GM21619 (cell line): ENCODE measurements at regions not wholly inside any gene's neighbourhood (a gene's known extent, or its start where the extent isn't known, plus 50 kb on each side); places are given as distances from the start of the nearest gene placed in this dataset.
"Not testable (repeated sequence)": the region's sequence is repeated elsewhere in the genome, so short reads cannot be mapped to it uniquely, and the experiment has no call there.

Experiments
- ATAC-seq: cut with Tn5 transposase; IDR thresholded peaks from one replicate; pipeline ENCODE4 v1.9.1; 2021; ENCODE audit not compliant: unreplicated experiment

DNA sequence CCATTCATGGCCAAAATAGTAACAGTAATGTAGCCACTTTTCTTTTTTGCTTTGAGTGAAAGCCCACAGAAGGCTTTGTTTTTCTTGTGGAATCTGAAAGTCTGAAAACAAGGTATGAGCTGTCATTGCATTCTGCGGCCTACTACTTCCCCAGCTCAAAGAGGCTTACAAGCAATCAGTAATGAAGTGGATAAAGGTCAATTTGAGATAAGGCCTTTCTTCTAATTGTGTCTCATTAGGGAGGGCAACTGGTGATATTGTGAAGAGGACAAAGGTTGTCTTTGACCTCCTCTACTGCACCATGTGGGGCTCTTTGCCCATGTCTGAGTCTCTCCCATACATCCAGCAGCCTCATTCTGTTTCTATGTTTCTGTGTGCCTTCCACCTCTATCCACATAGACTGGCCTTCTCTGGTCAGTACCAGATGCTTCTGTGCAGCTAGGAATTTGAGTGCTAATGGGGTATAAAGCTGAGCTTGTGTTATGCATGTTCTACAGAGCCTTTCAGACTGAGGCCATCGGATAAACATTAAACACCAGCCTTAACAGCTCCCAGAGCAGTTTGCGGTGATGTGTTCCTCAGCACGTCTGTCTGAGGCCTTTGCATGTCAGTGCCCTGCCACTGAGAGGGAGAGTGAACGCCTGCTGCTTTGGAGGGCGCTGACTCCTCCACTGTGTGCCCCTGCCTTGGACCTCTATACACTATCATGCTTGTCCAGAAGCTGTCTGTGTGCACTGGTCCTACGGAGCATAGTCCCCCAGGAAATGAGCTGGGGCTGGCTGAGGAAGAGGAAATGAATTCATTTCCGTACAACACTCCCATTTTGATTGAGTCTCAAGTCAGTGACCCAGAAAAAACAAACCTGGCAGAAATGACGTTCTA is 80.2 kb downstream of the SH2D1A start:
- no peak for ATAC-seq

DNA sequence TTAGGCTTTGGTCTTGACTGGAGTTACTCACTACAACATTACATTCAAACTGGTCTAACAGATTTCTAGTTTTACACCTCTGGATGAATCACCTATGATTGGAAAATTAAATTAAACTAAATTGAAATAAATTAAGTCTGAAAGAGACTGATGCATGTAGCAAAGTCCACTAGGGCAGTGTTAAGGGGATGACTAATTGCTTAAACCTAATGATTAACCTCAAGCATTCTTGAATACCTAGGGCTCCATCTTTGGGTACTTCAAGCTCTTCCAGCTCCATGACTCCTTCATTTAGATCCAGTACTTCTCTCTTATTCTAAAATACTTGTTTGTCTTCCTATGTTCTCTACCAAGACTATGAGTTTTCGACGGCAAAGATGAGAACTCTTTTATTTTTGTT is 86.8 kb downstream of the SH2D1A start:
- ATAC-seq = no peak

DNA sequence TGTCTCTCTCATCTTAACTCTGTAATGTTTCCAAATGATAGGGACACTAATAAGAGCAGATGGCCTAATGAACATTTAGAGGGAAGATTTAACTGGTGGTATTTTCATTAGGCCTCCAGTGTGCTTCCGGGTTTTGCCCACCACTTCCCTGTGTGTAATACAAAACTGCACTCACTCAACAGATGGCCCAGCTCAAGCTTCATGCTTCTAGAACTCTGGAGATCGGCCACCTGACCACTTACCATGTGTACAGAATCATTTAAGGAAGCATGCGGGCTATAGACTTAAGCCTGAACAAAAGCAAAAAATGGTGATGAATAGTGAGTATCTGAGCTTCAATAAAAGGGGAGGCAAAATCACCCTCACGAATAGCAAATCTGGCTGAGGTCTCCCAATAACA is 89.3 kb downstream of the SH2D1A start:
- no peak for ATAC-seq

DNA sequence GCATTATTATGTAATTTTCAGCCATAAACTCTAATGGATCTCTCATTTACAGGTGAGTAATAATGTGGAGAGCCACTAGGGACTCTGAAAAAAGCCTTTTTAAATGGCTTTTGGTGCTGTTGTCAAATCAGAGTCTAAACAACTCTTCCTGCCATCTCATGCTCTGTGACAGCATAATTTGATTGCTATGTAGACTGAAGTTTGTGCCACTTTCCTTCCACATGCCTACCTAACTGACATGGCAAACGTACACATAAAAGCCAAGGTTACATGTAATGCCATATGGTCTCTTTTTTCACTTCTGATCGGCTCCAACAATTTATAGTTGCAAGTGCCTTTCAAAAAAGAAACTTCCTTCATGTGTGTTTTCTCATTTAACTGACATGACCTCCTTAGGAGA is 94.3 kb downstream of the SH2D1A start:
- ATAC-seq = no peak

DNA sequence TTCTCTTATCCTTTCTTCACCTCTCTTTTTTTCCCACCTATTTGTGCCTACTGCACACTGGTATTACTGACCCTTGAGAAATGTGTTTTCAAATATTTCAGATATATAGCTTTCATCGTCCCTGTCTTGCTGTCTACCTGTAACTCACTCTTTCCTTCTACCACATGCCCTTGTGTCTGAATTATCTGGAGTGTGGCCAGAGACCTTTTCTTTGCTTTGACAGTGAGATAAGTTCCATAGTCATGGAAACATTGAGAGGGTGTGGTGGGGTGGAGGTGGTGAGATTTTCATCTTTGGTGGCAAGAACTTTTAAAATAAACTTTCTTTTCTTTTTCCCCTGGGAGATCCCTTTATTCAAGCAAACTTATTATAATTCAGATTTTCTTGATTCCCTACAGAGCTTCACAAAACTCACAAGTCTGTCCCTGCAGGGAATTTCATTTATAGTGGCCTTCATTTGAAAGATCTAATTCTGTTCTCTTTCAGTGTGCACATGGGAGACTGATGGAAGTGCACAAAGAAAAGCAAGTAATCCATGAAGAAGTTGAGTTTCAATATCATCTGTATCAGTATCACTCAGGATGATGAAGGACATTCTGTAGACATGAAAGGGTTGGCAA is 95.7 kb downstream of the SH2D1A start:
- ATAC-seq = no peak

DNA sequence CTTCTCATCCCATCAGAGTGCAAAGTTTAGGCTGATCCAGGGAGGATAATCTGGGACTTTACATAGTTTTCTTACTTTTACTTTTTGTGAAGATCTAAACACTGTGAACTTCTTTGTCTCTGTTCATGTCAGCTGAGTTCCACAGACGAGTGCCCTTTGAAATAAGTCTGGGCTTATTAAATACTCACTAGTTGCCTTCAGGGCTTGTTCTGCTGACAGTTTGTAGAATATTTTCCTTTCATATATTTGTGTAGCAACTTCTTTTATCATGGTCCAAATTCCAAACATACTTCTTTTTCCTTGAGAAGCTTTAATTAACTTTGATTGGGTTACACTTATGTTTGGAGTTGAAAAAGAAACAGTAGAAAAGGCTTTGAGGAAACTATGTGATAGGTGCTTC is 109.6 kb downstream of the SH2D1A start:
- ATAC-seq = no peak

DNA sequence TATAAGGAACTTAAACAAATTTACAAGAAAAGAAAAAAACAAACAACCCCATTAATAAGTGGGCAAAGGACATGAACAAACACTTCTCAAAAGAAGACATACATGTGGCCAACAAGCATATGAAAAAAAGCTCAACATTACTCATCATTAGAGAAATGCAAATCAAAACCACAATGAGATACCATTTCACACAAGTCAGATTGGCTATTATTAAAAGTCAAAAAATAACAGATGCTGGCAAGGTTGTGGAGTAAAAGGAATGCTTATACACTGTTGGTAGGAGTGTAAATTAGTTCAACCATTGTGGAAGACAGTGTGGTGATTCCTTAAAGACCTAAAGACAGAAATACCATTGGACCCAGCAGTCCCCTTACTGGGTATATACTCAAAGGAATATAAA is 113.5 kb downstream of the SH2D1A start:
- not testable (repeated sequence) for ATAC-seq

DNA sequence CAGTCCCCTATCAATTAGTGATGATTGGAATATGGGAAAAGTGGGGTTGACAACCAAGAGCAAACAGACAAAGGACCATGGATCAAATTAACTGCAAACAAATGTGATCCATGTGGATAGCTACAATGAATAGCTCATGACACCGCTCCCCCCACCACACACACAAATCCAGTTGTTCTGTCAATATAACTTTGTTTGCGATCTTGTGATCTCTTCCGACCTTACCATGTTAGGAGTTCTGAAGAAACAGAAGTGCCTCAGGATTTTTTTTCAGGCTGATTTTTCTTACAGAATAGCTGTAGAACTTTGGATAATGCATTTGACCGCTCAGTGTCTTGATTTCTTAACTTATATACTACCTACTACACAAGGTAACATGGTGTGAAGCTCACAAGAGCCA is 116.6 kb downstream of the SH2D1A start:
- ATAC-seq = no peak

DNA sequence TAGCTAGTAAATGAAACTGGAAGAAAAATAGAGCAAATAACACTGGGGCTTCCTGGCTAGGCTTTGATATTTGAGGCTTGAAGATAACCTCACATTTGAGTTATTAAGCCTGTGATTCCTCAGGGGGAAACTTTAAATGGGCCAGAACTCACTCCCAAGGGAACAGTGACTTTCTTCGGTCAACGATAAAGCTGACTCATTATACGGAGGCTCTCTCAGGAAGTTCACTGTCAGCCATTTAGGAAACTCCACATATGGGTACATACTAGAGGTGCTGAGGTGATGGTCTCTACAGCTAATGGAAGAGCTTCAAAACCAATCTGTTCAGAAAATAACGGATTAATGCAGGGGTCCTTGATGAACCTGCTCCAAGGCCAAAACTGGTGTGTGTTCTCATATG is 120.8 kb downstream of the SH2D1A start:
- ATAC-seq = no peak

DNA sequence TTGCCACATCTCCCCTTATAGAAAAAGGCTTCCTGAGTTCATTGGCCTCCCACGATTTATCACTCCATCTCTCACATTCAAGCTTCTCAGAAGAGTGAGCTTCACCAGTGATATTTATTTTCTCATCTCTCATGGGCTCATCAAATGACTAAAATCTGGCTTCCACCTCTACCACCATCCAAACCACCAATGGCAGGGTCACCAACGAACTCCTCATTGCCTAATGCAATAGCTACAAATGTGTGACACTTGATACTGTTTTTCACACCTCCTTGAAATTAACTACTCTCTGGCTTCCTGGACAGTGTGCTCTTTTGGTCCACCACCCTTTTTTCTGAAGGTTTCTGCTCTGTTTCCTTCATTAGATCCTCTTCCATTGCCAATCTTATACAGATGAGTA is 129.0 kb downstream of the SH2D1A start:
- ATAC-seq = no peak

DNA sequence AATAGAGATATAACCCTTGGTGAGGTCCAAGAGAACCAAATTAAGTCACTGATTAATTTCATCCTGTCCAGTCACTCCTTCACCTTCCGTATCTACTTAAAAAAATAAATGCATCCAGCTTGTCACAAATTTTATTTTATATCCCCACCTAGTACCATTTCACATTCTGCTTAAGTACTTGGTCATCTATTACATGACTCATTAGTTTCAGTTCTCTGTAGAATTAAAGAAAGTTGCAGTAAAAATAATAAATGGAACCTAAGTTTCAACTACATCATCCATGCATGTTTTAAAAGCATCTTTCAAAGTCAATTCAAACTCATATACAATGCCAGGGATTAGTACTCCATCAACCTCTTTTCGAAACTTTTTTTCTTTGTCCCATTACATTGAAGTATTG is 130.2 kb downstream of the SH2D1A start:
- ATAC-seq = peak; percentile 77

DNA sequence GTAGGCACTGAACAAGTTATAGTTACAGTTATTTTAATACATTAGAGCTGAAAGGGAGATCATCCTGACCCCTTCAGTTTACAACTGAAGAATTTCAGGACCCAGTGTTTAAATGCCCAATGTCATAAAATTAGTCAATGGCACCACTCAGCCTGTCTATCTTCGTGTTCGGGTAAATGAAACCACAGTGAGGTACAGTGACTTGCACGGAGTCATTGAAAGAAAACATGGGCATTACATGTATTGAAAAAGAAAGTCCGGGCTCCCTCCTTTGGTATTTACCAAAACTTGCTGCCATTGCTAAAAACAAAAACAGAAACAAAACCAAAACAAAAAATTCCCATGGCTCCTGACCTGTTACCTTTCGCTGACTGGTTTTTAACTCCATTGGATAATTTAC is 131.7 kb downstream of the SH2D1A start:
- no peak for ATAC-seq

DNA sequence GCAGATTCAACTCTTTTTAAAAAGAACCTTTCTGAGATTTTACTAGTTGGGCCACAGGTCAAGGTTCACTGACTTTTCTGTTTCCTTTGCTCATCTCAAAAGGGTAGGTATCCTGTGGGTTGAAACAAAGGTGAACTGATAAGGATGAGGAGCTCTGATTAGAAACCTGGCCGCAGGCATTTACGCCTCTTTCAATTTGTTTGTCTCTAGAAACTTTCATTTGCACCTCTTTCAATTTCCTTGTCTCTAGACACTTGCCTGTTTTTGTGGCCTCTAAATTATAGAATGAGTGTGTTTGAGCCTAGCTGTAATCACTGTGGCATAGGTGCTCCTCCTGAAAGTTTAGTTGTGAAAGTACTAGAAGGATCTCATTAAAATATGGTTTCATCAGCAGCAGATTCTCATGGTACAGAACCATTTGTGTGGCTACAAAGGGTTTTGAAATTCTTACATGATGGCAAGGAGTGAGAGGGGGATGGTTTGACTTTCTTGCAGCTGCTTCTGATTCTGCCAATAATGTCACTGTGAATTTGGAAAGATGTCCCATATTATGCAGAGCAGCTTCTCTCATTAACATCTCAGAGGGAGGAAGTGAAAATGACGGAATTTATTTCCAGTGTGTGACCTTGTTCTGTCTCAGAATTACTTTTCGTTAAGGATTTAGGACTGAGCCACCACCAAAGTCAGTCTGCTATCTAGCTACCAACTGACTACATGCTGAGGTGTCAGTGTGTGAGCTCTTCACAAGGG is 142.2 kb downstream of the SH2D1A start:
- peak; percentile 82 for ATAC-seq

DNA sequence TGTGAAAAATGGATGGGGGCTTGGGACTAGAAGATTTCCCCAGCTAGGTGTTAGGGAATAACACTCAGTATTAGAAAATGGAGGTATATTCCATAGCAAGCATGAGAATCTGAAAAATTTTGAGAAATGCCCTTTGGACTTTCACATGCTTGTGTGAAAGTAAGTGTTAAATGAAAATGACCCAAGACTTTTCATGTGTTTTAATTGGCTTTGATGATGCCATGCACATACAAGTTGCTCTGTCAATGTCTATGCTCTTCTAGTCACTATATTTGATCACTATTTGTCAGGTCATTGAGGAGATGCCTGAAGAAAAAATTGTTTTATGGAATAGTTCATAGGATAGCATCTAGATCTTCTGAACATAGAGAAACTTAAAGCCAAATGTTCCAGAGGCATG is 147.6 kb downstream of the SH2D1A start:
- ATAC-seq = no peak

DNA sequence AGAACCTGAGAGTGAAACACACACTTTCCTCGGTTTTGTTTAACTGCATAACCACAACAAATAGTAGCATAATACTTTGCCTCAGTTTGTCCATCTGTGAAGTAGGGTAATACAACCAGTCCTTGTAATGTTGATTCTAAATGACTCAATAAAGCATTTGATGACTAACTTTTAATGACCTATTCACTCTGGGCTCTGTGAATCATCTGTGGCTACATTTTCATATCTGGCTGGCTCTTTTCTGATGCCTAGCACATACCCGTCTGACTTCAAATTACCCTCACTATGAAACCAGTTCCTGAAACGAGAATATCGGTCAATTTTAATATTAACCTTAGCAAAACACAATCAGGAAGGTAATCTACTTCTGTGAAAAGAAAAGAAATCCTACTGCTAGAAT is 151.0 kb downstream of the SH2D1A start:
- ATAC-seq = no peak

DNA sequence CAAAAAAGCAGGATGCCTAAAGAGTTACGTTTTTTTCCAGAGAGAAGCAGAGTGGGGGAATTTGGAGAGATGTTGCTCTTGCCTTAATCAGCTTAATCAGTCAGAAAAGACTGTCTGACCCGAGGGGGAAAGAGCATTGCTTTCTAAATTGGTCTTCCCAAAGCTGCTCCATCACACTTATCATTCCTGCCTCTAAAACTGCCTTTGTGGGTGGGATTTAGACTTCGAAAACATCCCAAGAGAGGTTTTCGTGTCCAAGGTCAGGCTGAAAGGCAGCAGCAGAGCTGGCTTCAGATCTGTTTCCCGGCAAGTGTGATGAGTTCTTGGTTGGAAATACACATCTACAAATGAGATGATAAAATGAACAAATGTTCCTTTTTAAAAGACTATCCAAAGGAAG is 155.2 kb downstream of the SH2D1A start:
- ATAC-seq = no peak

DNA sequence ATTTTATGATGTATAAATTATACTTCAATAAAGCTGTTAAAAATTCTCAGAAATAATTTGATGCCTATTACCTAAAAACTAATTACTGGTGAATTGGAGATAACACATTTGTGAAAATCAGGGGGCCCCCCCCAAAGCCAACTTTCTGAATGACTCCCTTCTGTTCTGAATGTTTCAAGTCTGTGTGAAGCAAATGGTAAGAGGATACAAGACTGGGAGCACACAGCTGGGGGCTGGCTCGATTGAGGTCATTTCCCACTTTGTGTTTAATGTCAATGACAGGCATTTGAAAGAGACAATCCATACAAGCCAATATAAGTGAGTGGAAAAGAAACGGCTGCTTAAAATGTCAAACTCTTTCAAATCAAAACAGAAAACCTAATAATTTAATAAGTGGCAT is 155.8 kb downstream of the SH2D1A start:
- ATAC-seq = no peak

DNA sequence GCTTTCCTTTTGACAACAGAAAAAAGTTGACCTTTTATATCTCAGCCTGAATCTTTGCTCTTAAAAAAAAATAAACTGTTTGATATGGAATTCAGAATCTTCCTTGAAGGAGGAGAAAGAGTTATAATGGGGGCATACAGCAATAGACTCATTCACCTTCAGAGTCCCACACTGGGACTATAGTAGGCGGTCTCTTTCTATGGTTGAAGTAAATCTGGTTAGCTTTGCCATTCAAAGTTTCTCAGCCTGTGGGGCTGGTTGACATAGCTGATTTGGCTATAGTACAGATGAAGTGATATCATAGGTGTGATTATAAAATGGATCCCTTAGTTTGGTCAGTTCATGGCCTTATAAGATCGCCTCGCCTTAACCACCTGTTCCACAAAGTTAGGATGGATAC is 156.2 kb downstream of the SH2D1A start:
- no peak for ATAC-seq

DNA sequence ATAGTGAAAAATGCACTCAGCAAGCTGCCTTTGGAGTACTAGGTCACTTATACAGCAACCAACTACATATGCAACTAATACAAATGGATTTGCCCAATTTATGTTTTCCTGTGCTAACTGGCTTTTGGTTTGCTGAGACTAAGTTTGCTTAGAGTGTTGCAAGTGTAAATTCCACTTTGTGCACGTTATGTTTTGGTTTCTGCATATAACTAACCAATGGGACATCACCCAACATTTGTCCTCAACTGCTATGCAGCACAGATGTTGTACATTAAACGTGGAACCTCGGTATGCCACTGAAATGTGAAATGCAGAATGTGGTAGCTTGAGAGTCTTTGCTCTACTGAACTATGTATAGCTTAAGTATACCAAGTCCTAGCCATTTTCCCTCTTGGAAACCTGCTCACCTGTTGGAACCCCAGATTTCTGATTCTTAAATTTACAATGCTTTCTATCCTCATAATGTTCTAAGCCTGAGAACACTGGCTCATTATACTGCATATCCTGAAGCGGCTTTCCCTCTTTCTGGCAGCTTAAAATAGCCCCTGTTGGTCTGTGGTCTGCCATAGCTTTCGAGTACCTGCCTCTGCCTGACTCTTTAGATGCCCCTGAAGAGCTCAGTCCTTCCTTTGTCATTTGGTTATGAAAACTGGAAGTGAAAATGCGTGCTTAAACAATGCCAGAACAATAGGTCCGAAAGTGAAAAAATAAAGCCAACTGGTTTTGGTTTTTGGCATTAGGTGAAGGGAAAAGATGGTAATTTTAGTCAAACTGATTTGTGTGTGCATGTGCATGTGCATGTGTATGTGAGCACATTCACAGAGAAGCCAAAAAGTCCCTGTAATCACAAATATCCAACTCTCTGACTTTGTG is 158.0 kb downstream of the SH2D1A start:
- ATAC-seq = peak; percentile 85

DNA sequence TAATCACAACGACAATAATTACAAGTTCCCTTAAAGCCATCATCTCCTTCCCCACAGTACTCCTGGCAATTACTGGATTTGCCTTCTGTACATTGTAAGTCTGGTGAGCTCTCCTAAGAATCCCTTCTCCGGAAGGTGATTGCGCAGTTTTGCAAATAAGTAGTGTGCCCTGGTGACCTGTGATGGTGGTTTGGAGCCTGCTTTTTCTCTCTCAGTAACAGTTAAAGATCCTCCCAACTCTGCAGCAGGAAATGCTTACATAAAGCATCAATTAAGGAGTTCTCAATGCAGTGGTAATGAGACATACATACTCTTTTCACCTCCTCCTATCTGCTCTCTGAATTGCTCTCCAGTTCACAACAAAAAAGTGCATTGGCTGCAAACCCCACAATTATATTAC is 159.7 kb downstream of the SH2D1A start:
- no peak for ATAC-seq

DNA sequence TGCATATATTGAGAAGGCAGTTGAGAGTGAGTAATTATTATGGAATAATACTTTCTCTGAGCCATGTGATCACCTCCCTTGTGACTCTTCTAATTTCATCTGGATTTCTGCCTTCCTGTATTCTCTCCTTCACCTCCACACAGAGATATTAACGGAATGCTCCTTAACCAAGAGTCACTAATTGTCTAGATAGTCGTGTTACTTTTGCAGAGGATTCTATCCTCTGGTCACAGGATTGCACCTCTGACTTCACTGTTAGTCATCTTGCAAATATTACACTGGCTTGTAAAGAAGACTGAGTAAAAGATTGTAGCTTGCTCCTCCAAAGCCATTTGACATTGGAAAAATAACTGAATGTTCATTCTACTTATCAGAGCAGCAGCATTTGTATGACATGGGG is 160.9 kb downstream of the SH2D1A start:
- ATAC-seq = no peak
